CD4-positive, alpha-beta T cell treated with Interleukin-2 at 100 ng/mL for 4 hours (primary cell): ENCODE measurements at regions not wholly inside any gene's neighbourhood (a gene's known extent, or its start where the extent isn't known, plus 50 kb on each side); places are given as distances from the start of the nearest gene placed in this dataset.
"Not testable (repeated sequence)": the region's sequence is repeated elsewhere in the genome, so short reads cannot be mapped to it uniquely, and the experiment has no call there.

ENCODE experiments used
- DNase-seq: peaks from one replicate; pipeline ENCODE4 v3.0.0-alpha.2; 2020; ENCODE audit warnings: low spot score

GRCh38 chr6:119726912-119727311 is 377.4 kb upstream of the MAN1A1 start:
- DNase-seq = not testable (repeated sequence)

- DNase-seq = no peak
Observed at GRCh38 chr6:119726086-119726485, 376.5 kb upstream of the MAN1A1 start.

DNA sequence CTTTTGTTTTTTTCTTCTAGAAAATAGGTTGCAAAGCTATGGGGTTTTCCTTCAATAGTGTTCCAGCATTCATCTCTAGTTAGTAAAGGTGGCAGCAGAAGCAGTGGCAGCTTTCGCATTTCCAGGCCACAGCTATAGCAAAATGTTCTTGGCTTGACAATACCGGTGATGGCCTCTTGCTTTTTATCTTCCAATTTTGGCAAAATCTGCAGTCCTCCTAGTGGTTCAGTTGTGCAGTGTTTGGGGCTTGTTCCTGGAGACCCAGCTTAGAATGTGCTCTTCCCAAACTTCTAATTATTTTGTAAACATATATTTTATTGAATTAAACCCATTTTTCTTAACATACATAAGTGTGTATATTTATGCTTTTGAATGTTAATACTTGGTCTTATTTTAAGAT is 370.6 kb upstream of the MAN1A1 start:
- DNase-seq = no peak

DNA sequence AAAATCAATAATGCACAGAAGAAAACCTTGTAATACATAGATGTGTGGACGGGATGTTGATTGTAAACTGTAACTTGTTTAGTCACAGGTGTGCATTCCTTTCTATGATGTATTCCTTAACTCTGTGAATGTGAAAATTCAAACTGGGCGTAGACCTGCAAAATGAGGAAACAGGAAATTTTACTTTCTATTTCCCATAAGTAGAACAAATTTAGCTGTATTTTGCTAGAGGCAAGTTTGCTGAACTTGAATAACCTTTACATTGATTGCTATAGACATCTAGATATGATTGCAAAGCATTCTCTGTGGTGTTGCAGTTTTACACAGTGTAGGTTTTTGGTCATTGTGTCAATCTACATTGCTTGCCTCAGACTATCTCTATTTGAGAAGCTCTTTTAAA is 368.4 kb upstream of the MAN1A1 start:
- no peak for DNase-seq

DNA sequence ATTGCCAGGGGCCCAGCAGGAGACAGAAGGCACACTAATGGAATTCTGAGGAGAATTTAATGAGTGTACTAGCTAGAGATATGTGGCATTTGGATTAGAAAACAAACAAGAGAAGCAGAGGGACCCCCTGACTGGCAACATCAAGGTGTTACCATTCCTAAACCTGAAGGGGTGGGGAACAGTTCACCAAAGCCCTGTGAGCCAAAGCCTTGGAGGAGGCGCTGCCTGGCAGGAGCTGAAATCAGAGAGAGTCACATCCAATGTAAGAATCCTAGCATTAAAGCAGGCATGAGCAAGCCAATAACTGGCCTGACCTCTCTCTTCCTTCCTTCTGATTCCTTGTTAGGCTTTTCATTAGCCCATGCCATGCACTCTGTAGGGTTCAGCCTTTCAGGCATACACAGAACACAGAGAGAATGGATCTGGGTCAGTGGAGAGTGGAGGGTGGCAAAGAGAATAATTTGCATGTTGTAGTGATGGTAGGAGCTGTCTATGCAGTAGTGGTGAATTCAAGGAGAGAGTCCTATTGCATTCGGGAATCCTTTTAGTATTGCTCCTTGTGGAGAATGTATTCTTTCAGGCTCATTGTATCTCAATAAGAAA is 367.2 kb upstream of the MAN1A1 start:
- no peak for DNase-seq

GRCh38 chr6:119713903-119714302 is 364.3 kb upstream of the MAN1A1 start:
- no peak for DNase-seq

DNA sequence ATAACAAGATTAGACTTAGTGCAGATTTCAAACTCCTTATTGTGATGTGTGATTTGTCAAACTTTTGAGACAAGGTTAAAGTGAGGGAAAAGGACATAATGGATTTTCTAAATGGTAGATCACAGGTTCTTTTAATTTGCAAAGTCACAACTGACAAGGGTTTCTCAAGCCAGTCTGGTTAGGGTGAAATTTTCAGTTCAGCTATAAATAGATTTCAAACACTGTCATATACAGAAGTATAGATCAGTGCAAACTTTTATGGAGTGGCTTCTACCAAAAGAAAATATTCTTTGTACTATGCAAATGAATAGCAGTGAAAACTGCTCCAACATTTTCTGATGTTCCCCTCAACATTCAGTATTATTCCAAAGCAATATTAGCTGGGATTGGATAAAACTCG is 337.1 kb upstream of the MAN1A1 start:
- no peak for DNase-seq

DNA sequence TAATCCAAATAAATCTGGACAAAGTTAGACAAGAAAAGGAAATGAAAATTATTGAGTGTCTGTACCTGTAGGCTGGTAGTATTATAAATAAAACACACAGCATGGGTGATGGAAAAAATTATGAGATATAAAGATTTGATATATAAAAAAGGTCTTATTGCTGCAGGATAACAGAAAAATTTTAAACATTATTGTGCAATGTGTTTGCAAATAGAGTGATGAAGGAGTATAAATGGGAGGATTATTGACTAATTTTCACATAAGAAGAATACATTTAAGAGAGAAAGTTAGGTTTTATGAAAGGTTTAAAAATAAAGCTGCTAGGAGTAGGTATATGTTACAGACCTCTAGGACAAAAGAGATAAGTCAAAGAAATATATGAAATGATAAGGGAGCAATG is 336.7 kb upstream of the MAN1A1 start:
- no peak for DNase-seq

DNA sequence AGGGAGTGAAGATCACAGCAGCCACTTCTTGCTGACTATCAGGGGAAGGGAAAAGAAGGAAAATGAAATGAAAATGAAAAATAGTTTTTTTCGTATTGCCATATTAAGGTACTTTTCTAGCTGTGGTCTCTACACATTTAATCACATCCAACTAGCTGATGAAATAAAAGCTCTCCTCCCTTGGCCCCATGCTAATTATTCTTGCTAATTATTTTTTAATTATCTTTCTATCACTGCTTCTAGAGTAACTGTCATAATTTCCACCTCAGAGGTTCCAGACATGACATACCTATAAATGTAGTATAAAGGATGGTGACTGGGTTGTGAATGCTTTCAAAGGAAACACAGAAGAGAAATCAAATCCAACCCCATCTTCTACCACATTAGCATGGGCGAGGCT is 334.1 kb upstream of the MAN1A1 start:
- DNase-seq = no peak

DNA sequence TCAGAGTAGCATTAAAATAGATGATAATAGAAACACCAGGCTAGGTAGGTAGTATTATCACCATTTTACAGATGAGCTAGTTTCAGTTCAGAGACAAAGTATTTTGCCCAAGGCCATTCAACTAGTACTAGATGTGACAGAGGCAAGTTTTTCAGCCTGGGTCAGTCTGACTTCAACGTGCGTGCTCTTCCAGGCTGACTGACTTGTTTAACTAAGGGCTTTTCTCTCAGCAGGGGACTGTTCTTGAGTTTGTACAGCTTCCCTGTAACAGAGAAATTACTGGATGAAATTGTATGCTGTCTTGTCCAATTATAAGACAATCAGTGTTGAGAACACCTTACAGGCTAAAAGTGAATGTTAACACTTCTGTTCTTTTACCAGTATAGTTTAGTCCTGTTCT is 333.5 kb upstream of the MAN1A1 start:
- no peak for DNase-seq

DNA sequence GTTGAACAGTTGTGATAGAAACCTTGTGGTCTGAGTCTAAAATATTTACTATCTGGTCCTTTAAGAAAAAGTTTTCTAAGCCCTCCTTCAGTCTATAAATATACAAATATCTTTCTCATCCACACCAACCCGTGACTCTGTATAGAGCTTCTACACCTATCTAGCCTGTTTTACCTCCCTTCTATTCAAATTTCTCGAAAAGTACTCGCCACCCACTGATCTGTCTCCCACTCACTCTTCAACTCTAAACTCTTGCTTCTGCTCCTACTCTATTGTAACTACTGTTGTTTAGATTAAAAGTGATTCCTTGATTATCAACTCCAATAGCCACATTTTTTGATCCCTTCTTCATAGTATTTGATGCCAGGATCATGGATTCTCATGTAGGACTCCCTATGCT is 329.4 kb upstream of the MAN1A1 start:
- DNase-seq = no peak

DNA sequence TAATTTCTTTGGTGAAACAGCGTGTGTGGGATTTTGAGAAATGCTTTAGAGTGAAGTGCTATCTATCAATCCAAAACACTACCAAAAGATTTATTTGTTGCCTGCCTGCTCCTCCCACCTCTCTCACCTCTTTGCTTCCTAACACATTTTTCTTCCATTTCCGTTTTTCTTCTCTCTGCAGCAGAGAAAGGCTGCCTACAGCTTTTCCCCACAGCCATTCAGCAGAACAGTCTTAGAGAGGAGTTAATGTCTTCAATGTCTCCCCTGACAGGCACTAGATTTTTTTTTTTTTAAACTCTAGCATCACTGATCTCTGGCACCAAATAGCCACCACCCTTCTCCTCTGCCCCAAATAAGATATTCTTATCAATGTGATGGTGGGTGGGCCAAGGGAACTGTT is 327.8 kb upstream of the MAN1A1 start:
- DNase-seq = no peak

DNA sequence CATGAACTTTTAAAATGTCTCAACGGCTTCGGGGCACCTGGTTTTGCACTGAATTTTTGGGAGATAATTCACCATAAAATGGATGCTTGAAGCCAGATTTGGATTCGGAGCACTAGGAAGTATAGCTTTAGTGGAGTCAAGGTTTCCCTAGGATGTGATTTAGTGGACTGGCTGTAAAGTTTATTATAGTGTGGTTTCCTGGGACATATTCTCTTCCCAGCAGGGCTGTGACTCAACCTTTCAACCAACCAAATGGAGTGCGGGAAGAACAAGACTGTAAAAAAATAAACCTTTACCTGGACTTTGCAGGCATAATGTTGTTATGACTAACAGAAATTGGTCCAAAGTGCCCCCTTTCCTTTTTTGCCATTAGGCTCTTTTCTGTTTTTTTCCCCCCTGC is 327.4 kb upstream of the MAN1A1 start:
- no peak for DNase-seq

DNA sequence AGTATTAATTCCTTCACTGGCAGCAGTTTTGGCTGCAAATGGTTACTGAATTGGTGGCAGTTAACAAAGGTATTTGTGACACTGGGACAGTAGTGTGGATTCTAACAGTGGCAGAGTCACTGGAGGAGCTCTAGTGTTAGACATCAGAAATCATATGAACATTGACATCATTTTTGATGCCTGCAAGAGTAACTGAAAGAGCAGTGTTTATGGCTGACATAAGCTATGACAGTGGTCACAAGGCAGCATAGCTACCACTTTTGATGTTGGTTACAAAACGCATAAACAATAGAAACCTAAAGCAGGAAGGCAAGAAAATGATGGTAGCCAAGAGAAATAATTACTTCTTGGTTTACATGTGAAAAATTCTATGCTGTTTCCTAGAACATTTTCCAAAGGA is 326.7 kb upstream of the MAN1A1 start:
- DNase-seq = no peak

GRCh38 chr6:119673741-119674140 is 324.2 kb upstream of the MAN1A1 start:
- no peak for DNase-seq

- no peak for DNase-seq
Observed at GRCh38 chr6:119672725-119673124, 323.2 kb upstream of the MAN1A1 start.

DNA sequence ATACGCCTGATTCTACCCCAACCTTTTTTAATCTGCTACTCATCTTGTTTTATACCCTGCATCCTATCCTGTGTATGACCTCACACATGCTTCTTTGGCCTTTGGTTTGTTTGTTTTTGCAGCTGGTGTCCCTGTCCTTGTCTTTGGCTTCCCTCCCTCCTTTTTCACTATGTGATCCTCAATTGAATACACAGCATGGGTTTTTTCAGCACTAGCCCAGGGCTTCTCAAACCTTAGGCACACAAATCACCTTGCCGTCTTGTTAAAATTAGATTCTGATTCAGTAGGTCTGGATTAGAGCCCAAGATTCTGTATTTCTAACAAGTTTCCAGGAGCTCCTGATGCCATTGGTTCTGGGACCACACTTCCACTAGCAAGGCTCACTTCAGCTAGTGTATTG is 321.5 kb upstream of the MAN1A1 start:
- no peak for DNase-seq

DNA sequence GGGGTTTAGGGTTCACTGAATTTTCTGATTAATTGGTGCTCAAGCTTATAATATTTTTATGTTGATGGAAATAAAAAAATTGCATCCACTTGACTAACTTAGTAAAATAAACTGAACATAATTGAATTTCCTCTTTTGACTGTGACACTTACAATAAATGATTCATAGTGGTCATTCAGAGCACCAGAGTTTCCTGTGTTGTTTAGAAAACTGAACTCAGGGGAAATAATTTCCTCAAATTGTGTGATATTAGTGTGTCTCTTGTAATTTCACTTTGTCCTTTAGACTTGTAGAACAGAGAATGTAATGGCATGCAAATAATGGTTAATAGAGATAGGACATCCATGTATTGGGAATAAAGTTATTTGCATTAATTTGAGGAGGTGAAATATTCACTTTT is 319.7 kb upstream of the MAN1A1 start:
- no peak for DNase-seq

GRCh38 chr6:119665432-119665831 is 315.9 kb upstream of the MAN1A1 start:
- not testable (repeated sequence) for DNase-seq

DNA sequence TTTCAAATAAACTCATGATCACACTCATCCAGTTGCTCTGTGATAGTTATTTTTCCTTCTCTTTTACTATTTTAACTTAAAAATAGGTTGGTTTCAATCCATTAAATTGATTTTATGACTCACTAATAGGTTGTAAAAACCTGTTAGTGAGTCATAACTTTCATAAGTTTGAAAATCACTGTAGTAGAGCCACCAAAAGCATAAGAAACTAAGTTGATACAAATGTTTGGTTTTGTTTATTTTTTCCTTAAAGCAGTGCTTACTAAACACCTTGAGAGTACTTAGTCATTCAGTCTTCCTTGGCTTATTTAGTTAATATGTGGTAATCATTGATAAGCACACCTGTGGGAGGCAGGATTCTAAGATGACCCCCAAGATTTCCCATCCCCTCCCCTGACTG is 312.1 kb upstream of the MAN1A1 start:
- no peak for DNase-seq

GRCh38 chr6:119661078-119661477 is 311.5 kb upstream of the MAN1A1 start:
- no peak for DNase-seq

GRCh38 chr6:119658917-119659316 is 309.4 kb upstream of the MAN1A1 start:
- DNase-seq = no peak

GRCh38 chr6:119655124-119655523 is 305.6 kb upstream of the MAN1A1 start:
- no peak for DNase-seq

DNA sequence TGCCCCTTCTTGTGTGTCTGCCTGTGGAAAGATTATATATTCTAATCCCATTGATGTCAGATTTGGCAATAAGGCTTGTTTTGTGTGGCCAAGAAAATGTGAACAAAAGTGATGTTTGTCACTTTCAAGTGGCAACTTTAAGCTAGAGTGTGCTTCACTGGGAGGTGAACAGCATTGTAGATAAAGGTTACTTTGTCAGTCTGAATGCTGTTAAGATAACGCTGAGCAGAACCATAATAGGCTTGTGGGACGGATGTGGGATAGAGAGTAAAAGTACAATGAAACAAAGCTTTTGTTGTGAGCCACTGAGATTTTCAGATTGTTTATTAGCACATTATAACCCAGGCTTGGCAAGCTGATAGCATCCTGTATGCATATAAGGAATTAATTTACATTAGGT is 303.8 kb upstream of the MAN1A1 start:
- no peak for DNase-seq

- no peak for DNase-seq
Observed at GRCh38 chr6:119649531-119649930, 300.0 kb upstream of the MAN1A1 start.
